H9 (cell line): ENCODE measurements at regions not wholly inside any gene's neighbourhood (a gene's known extent, or its start where the extent isn't known, plus 50 kb on each side); places are given as distances from the start of the nearest gene placed in this dataset.

ENCODE experiments used
- DNase-seq: peaks from one replicate; pipeline ENCODE4 v3.0.0-alpha.2; 2017
- H2AFZ ChIP-seq: one replicate; pipeline ENCODE4 v1.6.1; 2013; ENCODE audit warnings: mild to moderate bottlenecking, low read length, control low read depth, moderate library complexity
- H2AK5ac ChIP-seq: 2 replicates; pipeline ENCODE4 v1.6.1; 2013; ENCODE audit warnings: low read length, control low read depth, mixed read lengths; ENCODE audit not compliant: insufficient read length
- H2BK120ac ChIP-seq: one replicate; pipeline ENCODE4 v1.6.1; 2013; ENCODE audit warnings: low read depth, mild to moderate bottlenecking, low read length, control low read depth, inconsistent platforms; ENCODE audit not compliant: poor library complexity, severe bottlenecking
- H2BK12ac ChIP-seq: 2 replicates; pipeline ENCODE4 v1.6.1; 2013; ENCODE audit warnings: low read length, control low read depth, mixed read lengths, low read depth; ENCODE audit not compliant: insufficient read length
- H2BK15ac ChIP-seq: 2 replicates; pipeline ENCODE4 v1.6.1; 2013; ENCODE audit warnings: low read depth, low read length, control low read depth
- H2BK20ac ChIP-seq: one replicate; pipeline ENCODE4 v1.6.1; 2013; ENCODE audit warnings: low read depth, mild to moderate bottlenecking, low read length, control low read depth, inconsistent platforms; ENCODE audit not compliant: poor library complexity, severe bottlenecking
- H2BK5ac ChIP-seq: 2 replicates; pipeline ENCODE4 v1.6.1; 2013; ENCODE audit warnings: low read length, control low read depth, mixed read lengths; ENCODE audit not compliant: insufficient read length
- H3K14ac ChIP-seq: 2 replicates; pipeline ENCODE4 v1.6.1; 2013; ENCODE audit warnings: low read length, control low read depth; ENCODE audit not compliant: insufficient read depth
- H3K18ac ChIP-seq: 2 replicates; pipeline ENCODE4 v1.6.1; 2013; ENCODE audit warnings: low read depth, mild to moderate bottlenecking, mixed read lengths, low read length, control low read depth; ENCODE audit not compliant: insufficient read length
- H3K23ac ChIP-seq: 2 replicates; pipeline ENCODE4 v1.6.1; 2013; ENCODE audit warnings: low read length, control low read depth, mixed read lengths, low read depth; ENCODE audit not compliant: insufficient read length
- H3K23me2 ChIP-seq: 2 replicates; pipeline ENCODE4 v1.6.1; 2013; ENCODE audit warnings: low read depth, mild to moderate bottlenecking, mixed read lengths, low read length, control low read depth; ENCODE audit not compliant: insufficient read length, poor library complexity, severe bottlenecking
- H3K27ac ChIP-seq: 2 replicates; pipeline ENCODE4 v1.5.1; 2013; ENCODE audit warnings: low read length, control low read depth, mixed read lengths, low read depth; ENCODE audit not compliant: insufficient read length
- H3K27me3 ChIP-seq: 2 replicates; pipeline ENCODE4 v1.6.1; 2013; ENCODE audit warnings: low read length, control low read depth, inconsistent platforms; ENCODE audit not compliant: insufficient read depth
- H3K4ac ChIP-seq: 2 replicates; pipeline ENCODE4 v1.6.1; 2013; ENCODE audit warnings: low read depth, mild to moderate bottlenecking, control low read depth, inconsistent platforms, low read length, moderate library complexity
- H3K4me1 ChIP-seq: 2 replicates; pipeline ENCODE4 v1.6.1; 2013; ENCODE audit warnings: low read length, control low read depth, inconsistent platforms; ENCODE audit not compliant: insufficient read depth
- H3K4me2 ChIP-seq: 2 replicates; pipeline ENCODE4 v1.6.1; 2013; ENCODE audit warnings: low read length, control low read depth, mixed read lengths; ENCODE audit not compliant: insufficient read length, insufficient read depth
- H3K56ac ChIP-seq: 2 replicates; pipeline ENCODE4 v1.6.1; 2013; ENCODE audit warnings: low read depth, mild to moderate bottlenecking, mixed read lengths, low read length, control low read depth; ENCODE audit not compliant: insufficient read length
- H3K79me1 ChIP-seq: 2 replicates; pipeline ENCODE4 v1.6.1; 2013; ENCODE audit warnings: low read depth, mild to moderate bottlenecking, moderate library complexity, low read length, control low read depth, inconsistent platforms; ENCODE audit not compliant: insufficient read depth, poor library complexity, severe bottlenecking
- H3K79me2 ChIP-seq: 2 replicates; pipeline ENCODE4 v1.6.1; 2013; ENCODE audit warnings: low read length, control low read depth, inconsistent platforms; ENCODE audit not compliant: insufficient read depth
- H3K9ac ChIP-seq: 2 replicates; pipeline ENCODE4 v1.6.1; 2013; ENCODE audit warnings: low read length, control low read depth, mixed read lengths; ENCODE audit not compliant: insufficient read length; ENCODE audit errors: extremely low read depth
- H3K9me3 ChIP-seq: one replicate; pipeline ENCODE4 v1.6.1; 2013; ENCODE audit warnings: low read depth, low read length, inconsistent platforms; ENCODE audit not compliant: control insufficient read depth
- H3T11ph ChIP-seq: one replicate; pipeline ENCODE4 v1.6.1; 2013; ENCODE audit warnings: mild to moderate bottlenecking, low read length, control low read depth, inconsistent platforms
- H4K20me1 ChIP-seq: one replicate; pipeline ENCODE4 v1.6.1; 2013; ENCODE audit not compliant: control insufficient read depth, insufficient read length, insufficient read depth
- H4K5ac ChIP-seq: 2 replicates; pipeline ENCODE4 v1.6.1; 2013; ENCODE audit warnings: low read depth, mild to moderate bottlenecking, mixed read lengths, low read length, control low read depth; ENCODE audit not compliant: insufficient read length
- H4K8ac ChIP-seq: replicated peaks from 2 replicates; pipeline ENCODE4 v1.6.1; 2013; ENCODE audit warnings: low read length, control low read depth, mixed read lengths, low read depth; ENCODE audit not compliant: insufficient read length
- H4K91ac ChIP-seq: 2 replicates; pipeline ENCODE4 v1.6.1; 2013; ENCODE audit warnings: low read depth, mild to moderate bottlenecking, moderate library complexity, mixed read lengths, low read length, control low read depth; ENCODE audit not compliant: insufficient read length
- H3K27ac Mint-ChIP-seq, 3 experiments: 2 replicates in 2 of 3; 3 replicates in 1 of 3; pipeline ENCODE4 v1.8.0; 2020 to 2021; ENCODE audit warnings: mixed read lengths in 3 of 3, mild to moderate bottlenecking in 1 of 3, moderate library complexity in 1 of 3
- H3K27me3 Mint-ChIP-seq: 2 replicates; pipeline ENCODE4 v1.8.0; 2021; ENCODE audit warnings: low read depth, mild to moderate bottlenecking, moderate library complexity, mixed read lengths
- H3K36me3 Mint-ChIP-seq, 3 experiments: 2 replicates in 2 of 3; 3 replicates in 1 of 3; pipeline ENCODE4 v1.8.0; 2020 to 2021; ENCODE audit warnings: low read depth in 3 of 3, mixed read lengths in 3 of 3; ENCODE audit not compliant: insufficient read depth in 1 of 3
- H3K4me1 Mint-ChIP-seq, 2 experiments: 2 replicates each; pipeline ENCODE4 v1.8.0; 2020; ENCODE audit warnings: mixed read lengths in 2 of 2
- H3K4me3 Mint-ChIP-seq, 2 experiments: 2 replicates in 1 of 2; 3 replicates in 1 of 2; pipeline ENCODE4 v1.8.0; 2020 to 2021; ENCODE audit warnings: mild to moderate bottlenecking in 2 of 2, mixed read lengths in 2 of 2, moderate library complexity in 1 of 2
- H3K9me3 Mint-ChIP-seq, 2 experiments: 2 replicates in 1 of 2; 3 replicates in 1 of 2; pipeline ENCODE4 v1.8.0; 2020; ENCODE audit warnings: mild to moderate bottlenecking in 2 of 2, mixed read lengths in 2 of 2, moderate library complexity in 1 of 2
- CTCF ChIP-seq: fragments of 200-600 bp; sonication (generic); conservative IDR thresholded peaks from 3 replicates; pipeline ENCODE4 v1.8.0; 2021; ENCODE audit warnings: antibody characterized with exemption, mild to moderate bottlenecking
- WGBS: extraction: QIAGEN DNeasy Blood & Tissue Kit; methylation state at CpG from one replicate; pipeline ENCODE4 v1.1.7; 2013; ENCODE audit warnings: missing lambda C conversion rate, low lambda C conversion rate, mixed read lengths; ENCODE audit not compliant: insufficient read length; ENCODE audit errors: extremely low coverage; 5-methylcytosine and 5-hydroxymethylcytosine counted together

- Histone ChIP-seq H4K5ac (no peak overlapping the region), H2BK15ac (no peak overlapping the region), H3K4me2 (no peak overlapping the region), H3K23me2 (no peaks in the 10 kb centered on the region), H2BK20ac (no peak overlapping the region), H4K20me1 (no peaks in the 10 kb centered on the region), H2BK5ac (no peak overlapping the region), H3K27ac (no peak overlapping the region), H2BK120ac (no peak overlapping the region), H3T11ph (no peak overlapping the region), H3K14ac (no peak overlapping the region), H3K18ac (no peak overlapping the region), H3K9me3 (no peaks in the 10 kb centered on the region), H4K91ac (no peak overlapping the region), H3K27me3 (no peaks in the 10 kb centered on the region), H2BK12ac (no peak overlapping the region), H3K4ac (no peak overlapping the region), H2AFZ (no peak overlapping the region), H3K79me1 (no peaks in the 10 kb centered on the region), H3K4me1 (no peaks in the 10 kb centered on the region), H3K56ac (no peak overlapping the region), H4K8ac (no peak overlapping the region), H3K9ac (no peak overlapping the region), H2AK5ac (no peak overlapping the region), H3K79me2 (no peaks in the 10 kb centered on the region), H3K23ac (no peak overlapping the region)
- no peak for DNase-seq
- H3K36me3 Mint-ChIP-seq, result no peaks in the 10 kb centered on the region
- H3K4me1 Mint-ChIP-seq, result peaks cover 0 to 6% of the 10 kb centered on the region in 2 experiments; a peak in 1 of 4 replicates
- TF ChIP-seq CTCF, result no peak
- no peaks in the 10 kb centered on the region for H3K9me3 Mint-ChIP-seq
- H3K4me3 Mint-ChIP-seq, result no peak overlapping the region
- WGBS, result no CpG with 5 or more reads among the region's 4 CpGs
- H3K27ac Mint-ChIP-seq, result no peak overlapping the region
- H3K27me3 Mint-ChIP-seq, result no peaks in the 10 kb centered on the region
Observed at GRCh38 chr18:32607816-32608215, 137.1 kb upstream of the GAREM1 start.
